Keratinocyte (primary cell): ENCODE measurements at regions not wholly inside any gene's neighbourhood (a gene's known extent, or its start where the extent isn't known, plus 50 kb on each side); places are given as distances from the start of the nearest gene placed in this dataset.

Experiments
- DNase-seq: peaks from one replicate; pipeline ENCODE4 v3.0.0-alpha.2; 2011; ENCODE audit warnings: low read depth, missing footprints, low spot score
- FAIRE-seq: peaks from 2 replicates; lab custom pipeline; 2011; peaks lifted over from hg19 to GRCh38; lab: Jason Lieb, UNC
- H2AFZ ChIP-seq: 2 replicates; pipeline ENCODE4 v1.6.0; 2012; ENCODE audit warnings: low read length, control low read depth, inconsistent platforms; ENCODE audit not compliant: control insufficient read depth
- H3K27ac ChIP-seq: 2 replicates; pipeline ENCODE4 v1.5.1; 2011; ENCODE audit warnings: low read length; ENCODE audit not compliant: control insufficient read depth, insufficient read depth
- H3K27me3 ChIP-seq: 3 replicates; pipeline ENCODE4 v1.6.0; 2011; ENCODE audit warnings: low read length; ENCODE audit not compliant: control insufficient read depth, insufficient read depth; ENCODE audit errors: extremely low read depth
- H3K36me3 ChIP-seq, 2 experiments: 2 replicates in 1 of 2; 3 replicates in 1 of 2; pipeline ENCODE4 v1.5.1; 2011; ENCODE audit warnings: low read length in 2 of 2, mild to moderate bottlenecking in 1 of 2; ENCODE audit not compliant: control insufficient read depth in 2 of 2, insufficient read depth in 2 of 2; ENCODE audit errors: extremely low read depth in 1 of 2
- H3K4me1 ChIP-seq: 3 replicates; pipeline ENCODE4 v1.5.1; 2011; ENCODE audit warnings: low read length; ENCODE audit not compliant: control insufficient read depth, insufficient read depth; ENCODE audit errors: extremely low read depth
- H3K4me2 ChIP-seq: 3 replicates; pipeline ENCODE4 v1.6.0; 2011; ENCODE audit warnings: low read depth, low read length; ENCODE audit not compliant: control insufficient read depth, insufficient read depth; ENCODE audit errors: extremely low read depth
- H3K4me3 ChIP-seq, 3 experiments: fragments of 200-600 bp in 1 of 3; sonication (generic) in 1 of 3; 2 replicates in 2 of 3; 3 replicates in 1 of 3; pipeline ENCODE4 v1.5.1; 2011 to 2016; ENCODE audit warnings: low read length in 3 of 3, mild to moderate bottlenecking in 3 of 3, control low read depth in 2 of 3, inconsistent platforms in 1 of 3, low read depth in 1 of 3, mixed read lengths in 1 of 3, mixed run types in 1 of 3, moderate library complexity in 1 of 3; ENCODE audit not compliant: control insufficient read depth in 2 of 3, insufficient read depth in 2 of 3; ENCODE audit errors: extremely low read depth in 1 of 3
- H3K79me2 ChIP-seq: 2 replicates; pipeline ENCODE4 v1.6.0; 2012; ENCODE audit warnings: low read length; ENCODE audit not compliant: control insufficient read depth, insufficient read depth
- H3K9ac ChIP-seq: 3 replicates; pipeline ENCODE4 v1.6.0; 2011; ENCODE audit warnings: low read length; ENCODE audit not compliant: control insufficient read depth, insufficient read depth; ENCODE audit errors: extremely low read depth
- H3K9me1 ChIP-seq: 3 replicates; pipeline ENCODE4 v1.6.0; 2011; ENCODE audit warnings: low read length; ENCODE audit not compliant: control insufficient read depth, insufficient read depth; ENCODE audit errors: extremely low read depth
- H3K9me3 ChIP-seq: 2 replicates; pipeline ENCODE4 v1.5.1; 2012; ENCODE audit warnings: low read depth, low read length; ENCODE audit not compliant: control insufficient read depth
- H4K20me1 ChIP-seq: 3 replicates; pipeline ENCODE4 v1.6.0; 2011; ENCODE audit warnings: low read length; ENCODE audit not compliant: control insufficient read depth, insufficient read depth; ENCODE audit errors: extremely low read depth
- EZH2 ChIP-seq: IDR thresholded peaks from one replicate; pipeline ENCODE4 v1.6.1; 2012; ENCODE audit warnings: inconsistent platforms, mild to moderate bottlenecking, low read length, moderate library complexity
- dilution Hi-C: fragments of 300-500 bp; cut with MboI; formaldehyde crosslinking; loops from one replicate; pipeline ENCODE4 v1.7.0; 2020; ENCODE audit warnings: low sequenced_read_pairs; ENCODE audit not compliant: extremely low pct_ligation_motif_present
- TF ChIP-seq, protein P1 (sequence below), 3 experiments: IDR thresholded peaks in 1 of 3; conservative IDR thresholded peaks in 1 of 3; optimal IDR thresholded peaks in 1 of 3; 2 replicates in 2 of 3; 3 replicates in 1 of 3; pipeline versions ENCODE3 to v1.5.1; 2011; ENCODE audit warnings: low read length in 3 of 3, mild to moderate bottlenecking in 3 of 3, moderate library complexity in 2 of 3, control low read depth in 1 of 3, inconsistent platforms in 1 of 3; ENCODE audit not compliant: insufficient read depth in 2 of 3; ENCODE audit errors: extremely low read depth in 1 of 3

- H3K4me3 ChIP-seq, result no peak overlapping the region
- no peak for TF ChIP-seq EZH2
- H3K79me2 ChIP-seq, result no peaks in the 10 kb centered on the region
- H3K36me3 ChIP-seq, result no peaks in the 10 kb centered on the region
- H2AFZ ChIP-seq, result no peak overlapping the region
- no peaks in the 10 kb centered on the region for H4K20me1 ChIP-seq
- no peaks in the 10 kb centered on the region for H3K4me1 ChIP-seq
- H3K9ac ChIP-seq, result no peak overlapping the region
- no peaks in the 10 kb centered on the region for H3K27me3 ChIP-seq
- FAIRE-seq, result no peak
- H3K4me2 ChIP-seq, result no peak overlapping the region
- no peak for DNase-seq
- dilution Hi-C loops, result no loop called here
- H3K27ac ChIP-seq, result no peak overlapping the region
- H3K9me3 ChIP-seq, result no peaks in the 10 kb centered on the region
- H3K9me1 ChIP-seq, result no peaks in the 10 kb centered on the region
Observed at GRCh38 chr7:52689912-52690311, 345.5 kb upstream of the POM121L12 start.

DNA sequence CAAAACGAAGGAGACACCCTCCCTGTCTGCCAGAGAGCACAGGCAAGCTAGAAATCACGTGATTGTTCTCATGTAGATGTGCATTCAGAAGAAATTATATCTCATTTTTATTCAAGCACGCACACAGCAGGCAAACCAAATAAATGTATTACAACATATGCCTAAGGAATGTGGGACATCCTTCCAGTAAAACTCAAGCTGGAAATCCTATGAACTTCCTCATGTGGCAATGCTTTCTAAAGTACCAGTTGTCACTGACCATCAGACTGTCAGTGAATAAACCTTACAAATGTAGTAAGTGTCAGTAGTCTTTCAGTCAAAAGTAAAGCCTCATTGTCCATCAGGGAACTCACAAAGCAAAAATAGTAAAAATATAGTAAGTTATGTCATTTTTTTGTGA is 350.1 kb upstream of the POM121L12 start:
- no peak for FAIRE-seq
- dilution Hi-C loops, result no loop called here

DNA sequence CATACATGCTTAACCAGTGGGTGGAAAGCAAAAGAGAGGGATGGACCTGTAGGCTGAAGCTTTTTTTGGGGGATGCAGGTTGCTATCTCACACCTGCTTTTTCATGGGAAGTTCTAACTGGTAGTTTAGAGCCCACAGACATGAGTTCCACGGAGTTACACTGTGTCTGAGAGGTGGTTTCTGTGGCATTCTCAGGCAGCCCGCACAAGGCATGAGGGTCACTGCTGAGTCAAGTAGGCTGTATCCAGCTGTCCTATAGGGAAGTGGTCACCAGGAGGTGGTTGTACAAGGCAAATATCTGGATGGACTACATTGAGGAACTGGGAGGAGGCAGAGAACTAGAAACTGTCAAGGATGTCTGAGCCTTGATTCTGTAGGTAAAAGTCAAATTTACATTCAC is 351.0 kb upstream of the POM121L12 start:
- Histone ChIP-seq H3K9me1 (no peaks in the 10 kb centered on the region), H3K4me2 (no peak overlapping the region), H3K9ac (no peak overlapping the region), H4K20me1 (no peaks in the 10 kb centered on the region), H3K36me3 (no peaks in the 10 kb centered on the region), H3K4me1 (no peaks in the 10 kb centered on the region), H3K9me3 (no peaks in the 10 kb centered on the region), H3K27me3 (no peaks in the 10 kb centered on the region), H3K27ac (no peak overlapping the region), H3K4me3 (no peak overlapping the region), H3K79me2 (no peaks in the 10 kb centered on the region), H2AFZ (no peak overlapping the region)
- FAIRE-seq (no peak), DNase-seq (no peak)
- dilution Hi-C loops, result no loop called here
- no peak for TF ChIP-seq EZH2
- TF ChIP-seq, protein P1, sequence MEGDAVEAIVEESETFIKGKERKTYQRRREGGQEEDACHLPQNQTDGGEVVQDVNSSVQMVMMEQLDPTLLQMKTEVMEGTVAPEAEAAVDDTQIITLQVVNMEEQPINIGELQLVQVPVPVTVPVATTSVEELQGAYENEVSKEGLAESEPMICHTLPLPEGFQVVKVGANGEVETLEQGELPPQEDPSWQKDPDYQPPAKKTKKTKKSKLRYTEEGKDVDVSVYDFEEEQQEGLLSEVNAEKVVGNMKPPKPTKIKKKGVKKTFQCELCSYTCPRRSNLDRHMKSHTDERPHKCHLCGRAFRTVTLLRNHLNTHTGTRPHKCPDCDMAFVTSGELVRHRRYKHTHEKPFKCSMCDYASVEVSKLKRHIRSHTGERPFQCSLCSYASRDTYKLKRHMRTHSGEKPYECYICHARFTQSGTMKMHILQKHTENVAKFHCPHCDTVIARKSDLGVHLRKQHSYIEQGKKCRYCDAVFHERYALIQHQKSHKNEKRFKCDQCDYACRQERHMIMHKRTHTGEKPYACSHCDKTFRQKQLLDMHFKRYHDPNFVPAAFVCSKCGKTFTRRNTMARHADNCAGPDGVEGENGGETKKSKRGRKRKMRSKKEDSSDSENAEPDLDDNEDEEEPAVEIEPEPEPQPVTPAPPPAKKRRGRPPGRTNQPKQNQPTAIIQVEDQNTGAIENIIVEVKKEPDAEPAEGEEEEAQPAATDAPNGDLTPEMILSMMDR (optimal IDR thresholded peaks at IDR 0.05 in 1 of 3, IDR thresholded peaks at IDR 0.05 in 1 of 3, conservative IDR thresholded peaks at IDR 0.05 in 1 of 3; ENCODE audit: extremely low read depth in 1 of 3, insufficient read depth in 2 of 3, low read length in 3 of 3), result no peak

More for the DNA sequence above, 350.1 kb upstream of the POM121L12 start:
- TF ChIP-seq, protein P1 (optimal IDR thresholded peaks at IDR 0.05 in 1 of 3, IDR thresholded peaks at IDR 0.05 in 1 of 3, conservative IDR thresholded peaks at IDR 0.05 in 1 of 3; ENCODE audit: extremely low read depth in 1 of 3, insufficient read depth in 2 of 3, low read length in 3 of 3), result no peak
- TF ChIP-seq EZH2, result no peak
- H3K9me3 ChIP-seq, result no peaks in the 10 kb centered on the region
- H3K79me2 ChIP-seq, result no peaks in the 10 kb centered on the region
- H3K27me3 ChIP-seq, result no peaks in the 10 kb centered on the region
- no peak overlapping the region for H2AFZ ChIP-seq
- no peaks in the 10 kb centered on the region for H4K20me1 ChIP-seq
- H3K4me3 ChIP-seq, result no peak overlapping the region
- H3K27ac ChIP-seq, result no peak overlapping the region
- H3K9me1 ChIP-seq, result no peaks in the 10 kb centered on the region
- H3K9ac ChIP-seq, result no peak overlapping the region
- no peak for DNase-seq
- H3K36me3 ChIP-seq, result no peaks in the 10 kb centered on the region
- no peaks in the 10 kb centered on the region for H3K4me1 ChIP-seq
- H3K4me2 ChIP-seq, result no peak overlapping the region
